ENCODE measurements at regions not wholly inside any gene's neighbourhood (a gene's known extent, or its start where the extent isn't known, plus 50 kb on each side); places are given as distances from the start of the nearest gene placed in this dataset.
"Not testable (repeated sequence)": the region's sequence is repeated elsewhere in the genome, so short reads cannot be mapped to it uniquely, and the experiment has no call there.

DNA sequence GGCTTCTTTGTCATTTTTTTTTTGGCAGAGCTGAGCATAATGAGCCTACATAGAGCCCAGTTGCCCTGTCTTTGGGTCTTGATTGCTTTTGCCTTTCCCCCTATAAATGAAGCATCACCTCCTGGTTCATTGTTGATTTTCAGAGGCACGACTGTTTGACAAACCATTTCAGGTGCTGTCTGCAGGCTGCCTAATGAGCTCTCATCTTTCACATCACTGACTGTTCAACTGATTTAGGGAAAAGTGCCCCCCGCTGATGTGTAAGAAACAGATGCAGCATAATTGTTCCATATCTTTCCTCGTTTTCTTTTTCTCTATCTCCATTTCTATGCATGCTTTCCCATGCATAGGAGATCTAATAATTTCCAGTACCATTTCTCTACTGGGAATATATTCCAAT is 338.6 kb downstream of the TMEM38B start:
- Histone ChIP-seq H3K4me3 (no peak overlapping the region), H3K27ac (no peak overlapping the region), H3K4me1 (no peaks in the 10 kb centered on the region), H3K36me3 (no peaks in the 10 kb centered on the region), H3K9me3 (peaks cover 0 to 8% (median 0%) of the 10 kb centered on the region in 4 donors), H3K27me3 (no peaks in the 10 kb centered on the region)
- TF ChIP-seq, protein P1, sequence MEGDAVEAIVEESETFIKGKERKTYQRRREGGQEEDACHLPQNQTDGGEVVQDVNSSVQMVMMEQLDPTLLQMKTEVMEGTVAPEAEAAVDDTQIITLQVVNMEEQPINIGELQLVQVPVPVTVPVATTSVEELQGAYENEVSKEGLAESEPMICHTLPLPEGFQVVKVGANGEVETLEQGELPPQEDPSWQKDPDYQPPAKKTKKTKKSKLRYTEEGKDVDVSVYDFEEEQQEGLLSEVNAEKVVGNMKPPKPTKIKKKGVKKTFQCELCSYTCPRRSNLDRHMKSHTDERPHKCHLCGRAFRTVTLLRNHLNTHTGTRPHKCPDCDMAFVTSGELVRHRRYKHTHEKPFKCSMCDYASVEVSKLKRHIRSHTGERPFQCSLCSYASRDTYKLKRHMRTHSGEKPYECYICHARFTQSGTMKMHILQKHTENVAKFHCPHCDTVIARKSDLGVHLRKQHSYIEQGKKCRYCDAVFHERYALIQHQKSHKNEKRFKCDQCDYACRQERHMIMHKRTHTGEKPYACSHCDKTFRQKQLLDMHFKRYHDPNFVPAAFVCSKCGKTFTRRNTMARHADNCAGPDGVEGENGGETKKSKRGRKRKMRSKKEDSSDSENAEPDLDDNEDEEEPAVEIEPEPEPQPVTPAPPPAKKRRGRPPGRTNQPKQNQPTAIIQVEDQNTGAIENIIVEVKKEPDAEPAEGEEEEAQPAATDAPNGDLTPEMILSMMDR (IDR thresholded peaks at IDR 0.05) = no peak
- TF ChIP-seq EP300 (IDR thresholded peaks at IDR 0.05) = no peak
- no peak for TF ChIP-seq POLR2A (IDR thresholded peaks at IDR 0.05)
- no peak for DNase-seq (ENCODE audit: low spot score in 2 of 2)
- WGBS, 2 donors = 77 to 81% methylated on average over 3 of the region's 3 CpGs

- H3K27ac ChIP-seq = no peak overlapping the region
Observed at GRCh38 chr9:106035806-106036205, 341.5 kb downstream of the TMEM38B start.

GRCh38 chr9:106038266-106039001 is 344.1 kb downstream of the TMEM38B start:
- H3K27me3 ChIP-seq = no peaks in the 10 kb centered on the region
- no peak overlapping the region for H3K4me3 ChIP-seq
- 63 to 86% methylated on average over 1 of the region's 1 CpG for WGBS, 2 donors
- TF ChIP-seq POLR2A (IDR thresholded peaks at IDR 0.05) = no peak
- TF ChIP-seq, protein P1 (IDR thresholded peaks at IDR 0.05) = no peak
- TF ChIP-seq EP300 (IDR thresholded peaks at IDR 0.05) = no peak
- no peak overlapping the region for H3K27ac ChIP-seq
- no peaks in the 10 kb centered on the region for H3K36me3 ChIP-seq
- no peaks in the 10 kb centered on the region for H3K9me3 ChIP-seq
- no peak for DNase-seq (ENCODE audit: low spot score in 2 of 2)
- no peaks in the 10 kb centered on the region for H3K4me1 ChIP-seq

More at GRCh38 chr9:106035806-106036205, 341.5 kb downstream of the TMEM38B start:
- Histone ChIP-seq H3K4me3 (no peak overlapping the region), H3K27me3 (no peaks in the 10 kb centered on the region), H3K4me1 (no peaks in the 10 kb centered on the region), H3K36me3 (no peaks in the 10 kb centered on the region), H3K9me3 (no peaks in the 10 kb centered on the region)
- TF ChIP-seq, protein P1 (IDR thresholded peaks at IDR 0.05) = no peak
- TF ChIP-seq EP300 (IDR thresholded peaks at IDR 0.05) (no peak), POLR2A (IDR thresholded peaks at IDR 0.05) (no peak)
- no peak for DNase-seq (ENCODE audit: low spot score in 2 of 2)

GRCh38 chr9:106039151-106039935 is 345.0 kb downstream of the TMEM38B start:
- TF ChIP-seq EP300 (IDR thresholded peaks at IDR 0.05) = no peak
- TF ChIP-seq, protein P1 (IDR thresholded peaks at IDR 0.05) = no peak
- no peak for TF ChIP-seq POLR2A (IDR thresholded peaks at IDR 0.05)
- no peak for DNase-seq (ENCODE audit: low spot score in 2 of 2)
- Histone ChIP-seq H3K27me3 (no peaks in the 10 kb centered on the region), H3K4me1 (no peaks in the 10 kb centered on the region), H3K27ac (no peak overlapping the region), H3K4me3 (no peak overlapping the region), H3K36me3 (no peaks in the 10 kb centered on the region), H3K9me3 (no peaks in the 10 kb centered on the region)
- 92 to 95% methylated on average over 5 of the region's 5 CpGs for WGBS, 2 donors

- H3K9me3 ChIP-seq; H3K4me3 ChIP-seq; H3K27ac ChIP-seq; H3K27me3 ChIP-seq; H3K36me3 ChIP-seq; DNase-seq (ENCODE audit: low spot score in 2 of 2); H3K4me1 ChIP-seq: not testable (repeated sequence)
- WGBS, 2 donors = 80 to 92% methylated on average over 1 of the region's 1 CpG
Observed at GRCh38 chr9:106041920-106042319, 347.6 kb downstream of the TMEM38B start.
